Keratinocyte (primary cell): ENCODE measurements at regions not wholly inside any gene's neighbourhood (a gene's known extent, or its start where the extent isn't known, plus 50 kb on each side); places are given as distances from the start of the nearest gene placed in this dataset.
"Not testable (repeated sequence)": the region's sequence is repeated elsewhere in the genome, so short reads cannot be mapped to it uniquely, and the experiment has no call there.

Experiments used
- DNase-seq: peaks from one replicate; pipeline ENCODE4 v3.0.0-alpha.2; 2011; ENCODE audit warnings: low read depth, missing footprints, low spot score
- FAIRE-seq: peaks from 2 replicates; lab custom pipeline; 2011; peaks lifted over from hg19 to GRCh38; lab: Jason Lieb, UNC
- H2AFZ ChIP-seq: 2 replicates; pipeline ENCODE4 v1.6.0; 2012; ENCODE audit warnings: low read length, control low read depth, inconsistent platforms; ENCODE audit not compliant: control insufficient read depth
- H3K27ac ChIP-seq: 2 replicates; pipeline ENCODE4 v1.5.1; 2011; ENCODE audit warnings: low read length; ENCODE audit not compliant: control insufficient read depth, insufficient read depth
- H3K27me3 ChIP-seq: 3 replicates; pipeline ENCODE4 v1.6.0; 2011; ENCODE audit warnings: low read length; ENCODE audit not compliant: control insufficient read depth, insufficient read depth; ENCODE audit errors: extremely low read depth
- H3K36me3 ChIP-seq, 2 experiments: 2 replicates in 1 of 2; 3 replicates in 1 of 2; pipeline ENCODE4 v1.5.1; 2011; ENCODE audit warnings: low read length in 2 of 2, mild to moderate bottlenecking in 1 of 2; ENCODE audit not compliant: control insufficient read depth in 2 of 2, insufficient read depth in 2 of 2; ENCODE audit errors: extremely low read depth in 1 of 2
- H3K4me1 ChIP-seq: 3 replicates; pipeline ENCODE4 v1.5.1; 2011; ENCODE audit warnings: low read length; ENCODE audit not compliant: control insufficient read depth, insufficient read depth; ENCODE audit errors: extremely low read depth
- H3K4me2 ChIP-seq: 3 replicates; pipeline ENCODE4 v1.6.0; 2011; ENCODE audit warnings: low read depth, low read length; ENCODE audit not compliant: control insufficient read depth, insufficient read depth; ENCODE audit errors: extremely low read depth
- H3K4me3 ChIP-seq, 3 experiments: fragments of 200-600 bp in 1 of 3; sonication (generic) in 1 of 3; 2 replicates in 2 of 3; 3 replicates in 1 of 3; pipeline ENCODE4 v1.5.1; 2011 to 2016; ENCODE audit warnings: low read length in 3 of 3, mild to moderate bottlenecking in 3 of 3, control low read depth in 2 of 3, inconsistent platforms in 1 of 3, low read depth in 1 of 3, mixed read lengths in 1 of 3, mixed run types in 1 of 3, moderate library complexity in 1 of 3; ENCODE audit not compliant: control insufficient read depth in 2 of 3, insufficient read depth in 2 of 3; ENCODE audit errors: extremely low read depth in 1 of 3
- H3K79me2 ChIP-seq: 2 replicates; pipeline ENCODE4 v1.6.0; 2012; ENCODE audit warnings: low read length; ENCODE audit not compliant: control insufficient read depth, insufficient read depth
- H3K9ac ChIP-seq: 3 replicates; pipeline ENCODE4 v1.6.0; 2011; ENCODE audit warnings: low read length; ENCODE audit not compliant: control insufficient read depth, insufficient read depth; ENCODE audit errors: extremely low read depth
- H3K9me1 ChIP-seq: 3 replicates; pipeline ENCODE4 v1.6.0; 2011; ENCODE audit warnings: low read length; ENCODE audit not compliant: control insufficient read depth, insufficient read depth; ENCODE audit errors: extremely low read depth
- H3K9me3 ChIP-seq: 2 replicates; pipeline ENCODE4 v1.5.1; 2012; ENCODE audit warnings: low read depth, low read length; ENCODE audit not compliant: control insufficient read depth
- H4K20me1 ChIP-seq: 3 replicates; pipeline ENCODE4 v1.6.0; 2011; ENCODE audit warnings: low read length; ENCODE audit not compliant: control insufficient read depth, insufficient read depth; ENCODE audit errors: extremely low read depth
- dilution Hi-C: fragments of 300-500 bp; cut with MboI; formaldehyde crosslinking; loops from one replicate; pipeline ENCODE4 v1.7.0; 2020; ENCODE audit warnings: low sequenced_read_pairs; ENCODE audit not compliant: extremely low pct_ligation_motif_present

GRCh38 chr6:58342287-58342686 lies 1024.9 kb downstream of the PRIM2 start:
- H3K4me3 ChIP-seq, DNase-seq, H2AFZ ChIP-seq, FAIRE-seq, H3K9me1 ChIP-seq, H3K4me2 ChIP-seq, H3K36me3 ChIP-seq, dilution Hi-C loops, H3K4me1 ChIP-seq, H4K20me1 ChIP-seq, H3K79me2 ChIP-seq, H3K9ac ChIP-seq, H3K27ac ChIP-seq, H3K27me3 ChIP-seq, H3K9me3 ChIP-seq: not testable (repeated sequence)

- H3K9ac ChIP-seq, H3K9me3 ChIP-seq, H3K4me2 ChIP-seq, H3K36me3 ChIP-seq, H3K27me3 ChIP-seq, DNase-seq, H4K20me1 ChIP-seq, H3K4me1 ChIP-seq, FAIRE-seq, H3K27ac ChIP-seq, dilution Hi-C loops, H3K79me2 ChIP-seq, H2AFZ ChIP-seq, H3K4me3 ChIP-seq, H3K9me1 ChIP-seq: not testable (repeated sequence)
These were observed 1030.1 kb downstream of the PRIM2 start for GRCh38 chr6:58347534-58347933.

- not testable (repeated sequence) for H3K79me2 ChIP-seq
These were observed 1034.2 kb downstream of the PRIM2 start for GRCh38 chr6:58351619-58352018.

GRCh38 chr6:58358452-58358851 lies 1041.0 kb downstream of the PRIM2 start:
- H3K9me1 ChIP-seq, H3K4me1 ChIP-seq, H3K36me3 ChIP-seq, H4K20me1 ChIP-seq, H3K79me2 ChIP-seq, DNase-seq, H3K4me2 ChIP-seq, H3K9me3 ChIP-seq, H3K9ac ChIP-seq, H3K27me3 ChIP-seq, H3K27ac ChIP-seq, dilution Hi-C loops, H3K4me3 ChIP-seq: not testable (repeated sequence)
- peak; percentile 67 for FAIRE-seq
- peak overlapping the region; percentile 30 for H2AFZ ChIP-seq

More at GRCh38 chr6:58351619-58352018, 1034.2 kb downstream of the PRIM2 start:
- H3K9me1 ChIP-seq, H3K36me3 ChIP-seq, H4K20me1 ChIP-seq, H3K27ac ChIP-seq, H3K9me3 ChIP-seq, H3K4me2 ChIP-seq, H3K9ac ChIP-seq, FAIRE-seq, H2AFZ ChIP-seq, dilution Hi-C loops, H3K4me3 ChIP-seq, H3K4me1 ChIP-seq, DNase-seq, H3K27me3 ChIP-seq: not testable (repeated sequence)

- dilution Hi-C loops, H3K4me1 ChIP-seq, H3K9me1 ChIP-seq, H3K27me3 ChIP-seq, H3K9me3 ChIP-seq, DNase-seq, H2AFZ ChIP-seq, H3K27ac ChIP-seq, H3K36me3 ChIP-seq, H4K20me1 ChIP-seq, H3K4me3 ChIP-seq, H3K4me2 ChIP-seq, H3K9ac ChIP-seq, FAIRE-seq, H3K79me2 ChIP-seq: not testable (repeated sequence)
These were observed 1048.4 kb downstream of the PRIM2 start for GRCh38 chr6:58365856-58366255.
